ENCODE measurements at regions not wholly inside any gene's neighbourhood (a gene's known extent, or its start where the extent isn't known, plus 50 kb on each side); places are given as distances from the start of the nearest gene placed in this dataset.

DNA sequence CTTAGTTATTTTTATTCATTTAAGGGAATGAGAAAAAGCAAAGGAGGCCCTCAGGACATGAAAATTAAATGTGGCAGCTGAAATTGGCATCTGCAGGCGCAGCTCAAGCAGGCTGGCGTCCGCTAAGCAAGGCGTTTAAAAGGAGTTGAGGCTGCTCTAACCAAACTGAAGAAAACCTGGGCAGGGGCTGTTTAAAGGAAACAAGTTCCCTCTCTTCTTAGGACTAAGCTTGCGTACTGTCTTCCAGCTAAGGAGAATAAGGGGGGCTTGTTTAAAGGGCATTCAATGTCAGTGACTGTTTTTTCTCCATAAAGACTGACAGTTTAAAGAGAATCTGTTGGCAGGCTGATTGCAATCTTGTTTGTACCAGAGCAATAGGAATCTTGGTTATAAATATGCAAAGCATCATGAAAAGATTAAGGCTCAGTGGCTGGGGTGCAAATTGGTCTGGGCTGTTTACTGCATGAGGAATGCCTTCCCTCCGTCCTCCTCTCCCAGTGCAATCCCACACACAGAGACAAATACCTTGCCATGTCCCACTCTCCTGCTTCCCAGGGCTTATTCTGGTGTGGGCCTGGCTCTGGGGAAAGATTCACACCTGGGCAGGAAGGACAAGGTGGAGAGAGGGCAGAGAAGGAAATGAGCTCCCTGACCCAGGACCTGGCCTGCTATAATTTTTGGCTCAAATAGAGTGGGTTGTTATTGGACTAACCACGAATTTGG is 85.9 kb upstream of the LIFR start:
- BruUV-seq (replicated peaks), result no TSS peak
- Histone ChIP-seq H3K27me3 (ENCODE audit: control insufficient read depth in 2 of 2, insufficient read depth in 2 of 2, low read length in 2 of 2) (peaks cover 15 to 20% of the 10 kb centered on the region in 2 experiments), H3K9me1 (replicated peaks; ENCODE audit: control insufficient read depth, extremely low read depth, insufficient read depth, low read length) (no peaks in the 10 kb centered on the region), H4K20me1 (replicated peaks; ENCODE audit: control insufficient read depth, extremely low read depth, insufficient read depth, low read length) (no peaks in the 10 kb centered on the region), H3K27ac (ENCODE audit: insufficient read depth, low read depth, low read length) (no peak overlapping the region), H3K36me3 (ENCODE audit: control insufficient read depth in 2 of 2, extremely low read depth in 1 of 2, insufficient read depth in 2 of 2, low read length in 2 of 2) (no peaks in the 10 kb centered on the region), H3K4me1 (ENCODE audit: control insufficient read depth, extremely low read depth, insufficient read depth, low read length) (no peaks in the 10 kb centered on the region), H3K9me3 (replicated peaks; ENCODE audit: control insufficient read depth, insufficient read depth, low read length) (no peaks in the 10 kb centered on the region), H3K79me2 (ENCODE audit: control insufficient read depth, insufficient read depth, low read length) (no peaks in the 10 kb centered on the region), H3K9ac (replicated peaks; ENCODE audit: extremely low read depth, insufficient read depth, low read length) (no peak overlapping the region), H2AFZ (ENCODE audit: low read depth, low read length) (no peak overlapping the region), H3K4me2 (ENCODE audit: insufficient read depth, low read length) (no peak overlapping the region), H3K4me3 (replicated peaks in 1 of 3; ENCODE audit: insufficient read depth in 1 of 3, low read depth in 1 of 3, low read length in 3 of 3) (no peak overlapping the region)
- intact Hi-C loops (cut with micrococcal nuclease) (no loop called here), dilution Hi-C loops (cut with MboI; ENCODE audit: extremely low pct_ligation_motif_present, low sequenced_read_pairs) (no loop called here)
- FAIRE-seq (no peak), DNase-seq (ENCODE audit: low read depth, low spot score) (no peak)
- ChIA-PET POLR2A (no interaction called here), CTCF (interaction anchor here (2.2 kb wide), 1 partner anchor 201 kb away, joined by 7 read pairs; no protein-coding TSS in a partner anchor)
- TF ChIP-seq FOS (IDR thresholded peaks at IDR 0.05; ENCODE audit: borderline replicate concordance, insufficient read depth, low read length) (no peak), GATA2 (IDR thresholded peaks at IDR 0.05; ENCODE audit: insufficient read depth, insufficient read length, low read depth, low read length) (no peak), POLR2A (IDR thresholded peaks at IDR 0.05; ENCODE audit: low read depth, low read length) (no peak)

DNA sequence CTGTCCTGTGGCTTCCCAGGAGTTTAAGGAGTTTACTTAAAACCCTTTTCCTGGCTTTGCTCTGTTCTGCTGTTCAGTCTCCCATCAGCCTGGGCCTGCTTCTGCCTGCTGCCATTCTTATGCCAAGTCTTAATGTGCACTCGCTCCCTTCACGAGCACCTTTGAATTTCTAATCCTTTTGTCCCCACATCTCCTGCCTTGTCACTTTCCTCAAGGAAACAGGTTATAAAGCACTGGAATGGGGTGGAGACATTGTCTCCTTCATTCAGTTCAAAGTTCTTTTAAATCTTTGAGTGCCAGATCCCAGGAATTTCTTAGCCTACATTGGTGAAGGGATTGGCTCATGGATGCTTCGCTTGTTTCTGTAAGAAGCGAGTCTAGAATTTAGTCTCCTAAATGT is 87.2 kb upstream of the LIFR start:
- CTCF ChIA-PET, result interaction anchor here (2.2 kb wide), 1 partner anchor 202 kb away, joined by 7 read pairs; no protein-coding TSS in a partner anchor
- H3K9ac ChIP-seq (replicated peaks; ENCODE audit: extremely low read depth, insufficient read depth, low read length), result no peak overlapping the region
- H3K27ac ChIP-seq (ENCODE audit: insufficient read depth, low read depth, low read length), result no peak overlapping the region
- H3K4me1 ChIP-seq (ENCODE audit: control insufficient read depth, extremely low read depth, insufficient read depth, low read length), result no peaks in the 10 kb centered on the region
- no peak overlapping the region for H3K4me2 ChIP-seq (ENCODE audit: insufficient read depth, low read length)
- H3K9me3 ChIP-seq (replicated peaks; ENCODE audit: control insufficient read depth, insufficient read depth, low read length), result no peaks in the 10 kb centered on the region
- H3K27me3 ChIP-seq (ENCODE audit: control insufficient read depth in 2 of 2, insufficient read depth in 2 of 2, low read length in 2 of 2), result peaks cover 15 to 20% of the 10 kb centered on the region in 2 experiments
- dilution Hi-C loops (cut with MboI; ENCODE audit: extremely low pct_ligation_motif_present, low sequenced_read_pairs), result no loop called here
- H4K20me1 ChIP-seq (replicated peaks; ENCODE audit: control insufficient read depth, extremely low read depth, insufficient read depth, low read length), result no peaks in the 10 kb centered on the region
- DNase-seq (ENCODE audit: low read depth, low spot score) (no peak), FAIRE-seq (no peak)
- no peaks in the 10 kb centered on the region for H3K9me1 ChIP-seq (replicated peaks; ENCODE audit: control insufficient read depth, extremely low read depth, insufficient read depth, low read length)
- no peak overlapping the region for H3K4me3 ChIP-seq (replicated peaks in 1 of 3; ENCODE audit: insufficient read depth in 1 of 3, low read depth in 1 of 3, low read length in 3 of 3)
- BruUV-seq (replicated peaks), result no TSS peak
- H2AFZ ChIP-seq (ENCODE audit: low read depth, low read length), result no peak overlapping the region
- no peaks in the 10 kb centered on the region for H3K36me3 ChIP-seq (ENCODE audit: control insufficient read depth in 2 of 2, extremely low read depth in 1 of 2, insufficient read depth in 2 of 2, low read length in 2 of 2)
- TF ChIP-seq GATA2 (IDR thresholded peaks at IDR 0.05; ENCODE audit: insufficient read depth, insufficient read length, low read depth, low read length) (no peak), POLR2AphosphoS5 (IDR thresholded peaks at IDR 0.05; ENCODE audit: insufficient read depth, low read depth, low read length) (no peak), FOS (IDR thresholded peaks at IDR 0.05; ENCODE audit: borderline replicate concordance, insufficient read depth, low read length) (no peak), JUN (IDR thresholded peaks at IDR 0.05; ENCODE audit: borderline replicate concordance, insufficient read depth, insufficient read length, low read depth) (no peak), POLR2A (IDR thresholded peaks at IDR 0.05; ENCODE audit: low read depth, low read length) (no peak), EZH2 (IDR thresholded peaks at IDR 0.05; ENCODE audit: borderline replicate concordance, low read depth, low read length, severe bottlenecking) (no peak), MYC (IDR thresholded peaks at IDR 0.05; ENCODE audit: low read depth, low read length) (no peak)
- TF ChIP-seq, protein P1, sequence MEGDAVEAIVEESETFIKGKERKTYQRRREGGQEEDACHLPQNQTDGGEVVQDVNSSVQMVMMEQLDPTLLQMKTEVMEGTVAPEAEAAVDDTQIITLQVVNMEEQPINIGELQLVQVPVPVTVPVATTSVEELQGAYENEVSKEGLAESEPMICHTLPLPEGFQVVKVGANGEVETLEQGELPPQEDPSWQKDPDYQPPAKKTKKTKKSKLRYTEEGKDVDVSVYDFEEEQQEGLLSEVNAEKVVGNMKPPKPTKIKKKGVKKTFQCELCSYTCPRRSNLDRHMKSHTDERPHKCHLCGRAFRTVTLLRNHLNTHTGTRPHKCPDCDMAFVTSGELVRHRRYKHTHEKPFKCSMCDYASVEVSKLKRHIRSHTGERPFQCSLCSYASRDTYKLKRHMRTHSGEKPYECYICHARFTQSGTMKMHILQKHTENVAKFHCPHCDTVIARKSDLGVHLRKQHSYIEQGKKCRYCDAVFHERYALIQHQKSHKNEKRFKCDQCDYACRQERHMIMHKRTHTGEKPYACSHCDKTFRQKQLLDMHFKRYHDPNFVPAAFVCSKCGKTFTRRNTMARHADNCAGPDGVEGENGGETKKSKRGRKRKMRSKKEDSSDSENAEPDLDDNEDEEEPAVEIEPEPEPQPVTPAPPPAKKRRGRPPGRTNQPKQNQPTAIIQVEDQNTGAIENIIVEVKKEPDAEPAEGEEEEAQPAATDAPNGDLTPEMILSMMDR (IDR thresholded peaks at IDR 0.05; ENCODE audit: extremely low read depth in 1 of 2, insufficient read depth in 1 of 2, low read depth in 1 of 2, low read length in 2 of 2), result no peak
- TF ChIP-seq, protein P2, sequence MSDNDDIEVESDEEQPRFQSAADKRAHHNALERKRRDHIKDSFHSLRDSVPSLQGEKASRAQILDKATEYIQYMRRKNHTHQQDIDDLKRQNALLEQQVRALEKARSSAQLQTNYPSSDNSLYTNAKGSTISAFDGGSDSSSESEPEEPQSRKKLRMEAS (IDR thresholded peaks at IDR 0.05; ENCODE audit: insufficient read depth, insufficient read length), result no peak
- H3K79me2 ChIP-seq (ENCODE audit: control insufficient read depth, insufficient read depth, low read length), result no peaks in the 10 kb centered on the region
- intact Hi-C loops (cut with micrococcal nuclease), result no loop called here
- POLR2A ChIA-PET, result no interaction called here
